Karpas-422 (cell line): ENCODE measurements at regions not wholly inside any gene's neighbourhood (a gene's known extent, or its start where the extent isn't known, plus 50 kb on each side); places are given as distances from the start of the nearest gene placed in this dataset.

Source experiments
- DNase-seq: peaks from one replicate; pipeline ENCODE4 v3.0.0-alpha.2; 2015
- H2AFZ ChIP-seq: fragments of 200-600 bp; sonication (generic); 2 replicates; pipeline ENCODE4 v1.6.1; 2014; ENCODE audit warnings: antibody characterized with exemption, low read length, mixed read lengths
- H3K27ac ChIP-seq: fragments of 200-600 bp; sonication (generic); 2 replicates; pipeline ENCODE4 v1.5.1; 2014; ENCODE audit warnings: mild to moderate bottlenecking, low read length, moderate library complexity
- H3K27me3 ChIP-seq: fragments of 200-600 bp; sonication (generic); 2 replicates; pipeline ENCODE4 v1.6.1; 2014; ENCODE audit warnings: low read length, mixed read lengths
- H3K36me3 ChIP-seq: fragments of 200-600 bp; sonication (generic); 2 replicates; pipeline ENCODE4 v1.6.1; 2014; ENCODE audit warnings: low read length, mixed read lengths; ENCODE audit not compliant: insufficient read depth
- H3K4me1 ChIP-seq: fragments of 200-600 bp; sonication (generic); 2 replicates; pipeline ENCODE4 v1.6.1; 2014; ENCODE audit warnings: mild to moderate bottlenecking, low read length, mixed read lengths
- H3K4me2 ChIP-seq: fragments of 200-600 bp; sonication (generic); 2 replicates; pipeline ENCODE4 v1.6.1; 2014; ENCODE audit warnings: low read length, low read depth, mild to moderate bottlenecking; ENCODE audit not compliant: poor library complexity, severe bottlenecking
- H3K4me3 ChIP-seq: fragments of 200-600 bp; sonication (generic); 2 replicates; pipeline ENCODE4 v1.5.1; 2014; ENCODE audit warnings: mild to moderate bottlenecking, antibody characterized with exemption, low read length, mixed read lengths
- H3K79me2 ChIP-seq: fragments of 200-600 bp; sonication (generic); 2 replicates; pipeline ENCODE4 v1.6.1; 2014; ENCODE audit warnings: mild to moderate bottlenecking, low read length, mixed read lengths
- H3K9ac ChIP-seq: fragments of 200-600 bp; sonication (generic); 2 replicates; pipeline ENCODE4 v1.6.0; 2014; ENCODE audit warnings: low read length
- H3K9me2 ChIP-seq: fragments of 200-600 bp; sonication (generic), shearing (Covaris generic); replicated peaks from 2 replicates; pipeline ENCODE4 v1.6.0; 2014; ENCODE audit warnings: mild to moderate bottlenecking, low read length, moderate library complexity; ENCODE audit not compliant: insufficient read depth
- H3K9me3 ChIP-seq: fragments of 300-700, 200-600 bp; sonication (generic); 2 replicates; pipeline ENCODE4 v1.6.1; 2014; ENCODE audit warnings: low read length, mixed read lengths
- H4K20me1 ChIP-seq: fragments of 200-600 bp; sonication (generic); 2 replicates; pipeline ENCODE4 v1.6.1; 2014; ENCODE audit warnings: mild to moderate bottlenecking, antibody characterized with exemption, low read length, low read depth; ENCODE audit not compliant: insufficient read depth

DNA sequence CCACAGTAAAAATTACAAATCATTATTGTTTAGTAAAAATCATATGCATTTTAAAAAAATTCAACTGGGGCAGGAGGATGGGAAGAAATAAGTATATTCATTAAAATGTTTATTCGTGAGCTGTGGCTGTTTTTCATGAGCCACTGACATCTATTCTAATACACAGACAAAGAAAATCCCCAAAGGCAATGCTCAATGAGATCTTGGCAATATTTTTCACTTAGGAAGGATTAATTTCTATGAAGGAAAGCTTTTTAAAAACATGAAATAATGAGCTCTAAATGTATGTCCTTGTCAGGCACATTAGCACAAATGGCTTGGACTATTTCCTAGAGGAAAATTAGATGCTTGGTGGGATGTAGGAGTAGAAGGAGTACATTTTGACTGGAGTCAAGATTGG, 262.0 kb upstream of the MMADHC start:
- Histone ChIP-seq H3K79me2 (no peaks in the 10 kb centered on the region), H3K4me3 (no peak overlapping the region)

DNA sequence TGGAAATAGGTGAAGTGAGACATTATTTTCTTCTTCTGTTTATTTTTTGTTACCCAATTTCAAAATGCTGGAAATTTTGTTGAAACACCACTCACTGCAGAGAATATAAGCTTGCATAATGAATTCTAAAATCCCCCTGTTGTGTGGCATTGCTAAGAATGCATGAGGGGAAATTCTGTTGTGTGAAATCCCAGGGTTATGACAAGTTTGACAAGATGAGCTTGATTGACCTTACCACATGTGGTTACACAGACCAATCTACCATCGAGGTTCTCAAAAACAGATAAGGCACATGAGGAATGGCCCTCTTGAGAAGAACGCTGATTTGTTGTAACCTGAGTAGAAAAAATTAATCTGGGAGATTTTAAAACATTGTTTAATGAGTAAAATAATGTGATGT, 261.6 kb upstream of the MMADHC start:
- no peak for DNase-seq
- Histone ChIP-seq H4K20me1 (no peaks in the 10 kb centered on the region), H3K79me2 (no peaks in the 10 kb centered on the region), H2AFZ (no peak overlapping the region), H3K9me2 (no peaks in the 10 kb centered on the region), H3K36me3 (no peaks in the 10 kb centered on the region), H3K9me3 (peaks cover 5% of the 10 kb centered on the region; the same call in 1 of the 2 replicates), H3K4me2 (no peak overlapping the region), H3K27ac (no peak overlapping the region), H3K4me1 (no peaks in the 10 kb centered on the region), H3K4me3 (no peak overlapping the region), H3K9ac (no peak overlapping the region), H3K27me3 (no peaks in the 10 kb centered on the region)

More for the DNA sequence above, 262.0 kb upstream of the MMADHC start:
- Histone ChIP-seq H3K4me2 (no peak overlapping the region), H3K9me2 (no peaks in the 10 kb centered on the region), H3K9ac (no peak overlapping the region), H3K27ac (no peak overlapping the region), H3K36me3 (no peaks in the 10 kb centered on the region), H2AFZ (no peak overlapping the region), H3K4me1 (no peaks in the 10 kb centered on the region), H3K27me3 (no peaks in the 10 kb centered on the region), H3K9me3 (peaks cover 5% of the 10 kb centered on the region; the same call in 1 of the 2 replicates), H4K20me1 (no peaks in the 10 kb centered on the region)
- no peak for DNase-seq

DNA sequence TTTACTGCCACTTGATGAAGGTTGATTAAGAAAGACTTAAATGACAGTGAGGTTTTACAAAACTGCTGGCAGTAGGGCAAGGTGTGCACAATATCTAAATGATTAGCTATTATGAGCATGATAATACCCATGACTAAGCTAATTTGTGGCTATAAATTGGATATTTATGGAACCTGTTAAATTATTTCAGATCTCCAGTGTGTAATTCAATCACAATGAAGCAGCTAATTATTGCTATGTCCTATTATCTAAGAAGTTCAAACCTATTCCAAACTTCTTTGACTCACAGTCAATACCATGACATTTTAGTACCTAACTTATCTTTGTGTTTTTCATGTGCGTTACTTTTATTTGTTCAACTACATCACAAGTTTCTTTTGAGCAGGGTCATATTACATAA, 253.8 kb upstream of the MMADHC start:
- Histone ChIP-seq H3K4me3 (no peak overlapping the region), H3K9me2 (no peaks in the 10 kb centered on the region), H3K27me3 (no peaks in the 10 kb centered on the region), H2AFZ (no peak overlapping the region), H4K20me1 (no peaks in the 10 kb centered on the region), H3K9me3 (no peaks in the 10 kb centered on the region), H3K36me3 (no peaks in the 10 kb centered on the region), H3K9ac (no peak overlapping the region), H3K4me2 (no peak overlapping the region), H3K4me1 (no peaks in the 10 kb centered on the region), H3K79me2 (no peaks in the 10 kb centered on the region), H3K27ac (no peak overlapping the region)
- DNase-seq, result no peak

DNA sequence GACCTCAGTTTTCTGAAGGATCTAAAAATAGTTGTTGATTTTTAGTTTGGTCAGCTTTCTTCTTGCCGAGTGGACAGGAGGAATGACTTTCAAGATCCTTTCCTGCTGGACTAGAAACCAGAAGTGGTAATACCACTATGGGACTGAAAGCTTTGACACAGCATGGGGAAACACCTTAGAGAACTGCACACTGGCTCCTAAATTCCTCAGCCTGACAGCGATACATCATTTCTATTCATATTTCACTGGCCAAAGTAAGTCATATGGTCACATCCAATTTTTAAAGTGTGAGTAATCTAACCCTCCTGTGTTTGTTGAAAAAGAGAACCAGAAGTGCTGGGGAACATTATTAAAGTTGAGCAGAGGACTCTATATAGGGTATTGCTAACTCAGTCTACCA, 244.7 kb upstream of the MMADHC start:
- H3K9ac ChIP-seq, result no peak overlapping the region
- H3K79me2 ChIP-seq, result no peaks in the 10 kb centered on the region
- no peaks in the 10 kb centered on the region for H3K4me1 ChIP-seq
- H4K20me1 ChIP-seq, result no peaks in the 10 kb centered on the region
- no peak overlapping the region for H3K4me3 ChIP-seq
- H3K4me2 ChIP-seq, result no peak overlapping the region
- H3K9me3 ChIP-seq, result no peaks in the 10 kb centered on the region
- no peak overlapping the region for H2AFZ ChIP-seq
- no peak overlapping the region for H3K27ac ChIP-seq
- no peak for DNase-seq
- no peaks in the 10 kb centered on the region for H3K27me3 ChIP-seq
- H3K36me3 ChIP-seq, result no peaks in the 10 kb centered on the region
- H3K9me2 ChIP-seq, result no peaks in the 10 kb centered on the region

DNA sequence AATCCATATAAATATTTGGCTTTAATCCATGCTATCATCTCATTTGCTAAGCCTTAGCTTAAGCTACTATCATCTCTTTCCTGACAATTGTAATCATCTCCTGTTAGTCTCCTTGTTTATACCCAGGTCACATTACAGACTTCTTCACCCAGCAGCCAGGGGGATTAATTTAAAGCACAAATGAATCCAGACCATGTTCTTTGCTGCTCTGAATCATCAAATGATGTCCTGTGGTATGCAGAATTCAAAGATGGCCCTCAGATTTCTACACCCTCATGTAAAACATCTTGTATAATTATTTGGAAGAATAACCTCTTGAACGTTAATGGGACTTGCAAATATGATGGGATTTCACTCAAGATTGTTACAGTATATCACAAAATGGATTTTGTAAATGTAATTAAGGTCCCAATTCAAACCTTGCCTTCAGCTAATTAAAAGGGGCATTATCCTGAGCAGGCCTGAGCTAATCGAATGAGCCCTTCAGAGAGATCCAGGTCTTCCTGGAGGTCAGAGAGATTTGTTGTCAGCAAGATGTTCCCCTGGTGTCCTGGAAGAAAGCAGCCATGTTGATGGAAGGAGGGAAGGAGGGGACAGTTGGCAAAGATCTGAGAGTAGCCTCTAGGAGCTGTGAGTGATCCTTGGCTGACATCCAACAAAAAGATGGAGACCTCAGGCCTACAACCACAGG, 241.1 kb upstream of the MMADHC start:
- Histone ChIP-seq H3K4me2 (no peak overlapping the region), H3K27ac (no peak overlapping the region), H2AFZ (no peak overlapping the region), H3K27me3 (no peaks in the 10 kb centered on the region), H4K20me1 (no peaks in the 10 kb centered on the region), H3K9me2 (no peaks in the 10 kb centered on the region), H3K9me3 (no peaks in the 10 kb centered on the region), H3K4me3 (no peak overlapping the region), H3K79me2 (no peaks in the 10 kb centered on the region), H3K9ac (no peak overlapping the region), H3K36me3 (no peaks in the 10 kb centered on the region), H3K4me1 (no peaks in the 10 kb centered on the region)
- no peak for DNase-seq

DNA sequence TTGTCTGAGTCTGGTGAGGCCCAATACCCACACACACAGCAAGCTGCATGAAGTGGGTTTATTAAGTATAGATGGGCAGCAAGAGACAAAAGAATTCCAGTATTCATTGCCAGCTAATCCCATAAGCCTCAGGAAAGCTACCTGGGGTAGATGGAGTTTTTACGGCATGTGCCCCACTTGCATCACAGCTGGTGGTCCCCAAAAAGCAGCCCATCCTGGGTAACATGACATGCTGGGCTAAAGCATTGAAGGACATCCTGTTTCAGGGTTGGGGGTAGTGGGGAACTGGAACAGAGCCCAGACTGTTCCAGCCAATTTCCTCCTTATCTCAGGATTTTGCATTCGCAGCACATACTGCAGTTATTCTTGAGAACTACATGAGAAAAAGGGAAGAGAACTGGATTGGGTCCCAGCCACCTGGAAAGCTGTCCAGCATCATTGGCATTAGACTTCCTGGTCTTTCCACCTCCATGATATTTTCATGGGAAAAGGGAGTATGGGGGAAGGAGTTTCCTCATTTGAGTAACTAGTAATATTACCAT, 240.1 kb upstream of the MMADHC start:
- Histone ChIP-seq H3K36me3 (no peaks in the 10 kb centered on the region), H3K4me1 (no peaks in the 10 kb centered on the region), H3K9ac (no peak overlapping the region), H3K27ac (no peak overlapping the region), H3K79me2 (no peaks in the 10 kb centered on the region), H3K4me3 (no peak overlapping the region), H3K9me2 (no peaks in the 10 kb centered on the region), H3K9me3 (no peaks in the 10 kb centered on the region), H2AFZ (no peak overlapping the region), H3K4me2 (no peak overlapping the region), H3K27me3 (no peaks in the 10 kb centered on the region), H4K20me1 (no peaks in the 10 kb centered on the region)
- DNase-seq, result no peak

DNA sequence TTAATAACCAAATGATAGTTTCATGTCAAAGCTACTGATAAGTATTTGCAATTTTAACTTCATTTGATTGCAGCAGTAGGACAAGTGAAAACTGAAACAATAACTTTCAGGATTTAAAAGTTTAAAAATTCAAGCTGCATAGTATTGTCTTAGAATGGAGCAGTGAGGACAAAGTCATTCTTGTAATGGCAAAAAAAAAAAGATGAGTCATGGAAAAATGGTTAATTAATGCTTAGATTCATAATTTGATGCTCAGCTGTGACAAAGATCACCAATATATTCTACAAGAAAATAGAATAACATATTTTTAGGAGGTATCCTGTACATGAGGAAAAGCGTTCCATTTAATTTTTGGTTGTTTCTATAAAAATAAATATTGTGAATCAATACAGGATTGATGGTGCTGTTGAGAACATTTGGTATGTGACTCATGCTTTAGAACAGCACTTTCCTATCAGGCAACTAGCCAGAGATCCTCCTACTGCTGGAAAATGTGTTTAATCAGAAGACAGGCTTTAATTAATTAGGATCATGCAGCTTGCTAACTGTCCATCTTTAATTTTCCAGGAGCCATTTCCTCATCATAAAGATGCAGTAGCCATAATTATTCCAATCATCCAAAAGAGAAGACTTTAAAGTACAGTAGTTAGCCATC, 239.0 kb upstream of the MMADHC start:
- Histone ChIP-seq H4K20me1 (no peaks in the 10 kb centered on the region), H3K27me3 (no peaks in the 10 kb centered on the region), H3K27ac (no peak overlapping the region), H3K4me3 (no peak overlapping the region), H3K79me2 (no peaks in the 10 kb centered on the region), H3K9me3 (no peaks in the 10 kb centered on the region), H3K9ac (no peak overlapping the region), H3K36me3 (no peaks in the 10 kb centered on the region), H2AFZ (no peak overlapping the region), H3K9me2 (no peaks in the 10 kb centered on the region), H3K4me2 (no peak overlapping the region), H3K4me1 (no peaks in the 10 kb centered on the region)
- no peak for DNase-seq

DNA sequence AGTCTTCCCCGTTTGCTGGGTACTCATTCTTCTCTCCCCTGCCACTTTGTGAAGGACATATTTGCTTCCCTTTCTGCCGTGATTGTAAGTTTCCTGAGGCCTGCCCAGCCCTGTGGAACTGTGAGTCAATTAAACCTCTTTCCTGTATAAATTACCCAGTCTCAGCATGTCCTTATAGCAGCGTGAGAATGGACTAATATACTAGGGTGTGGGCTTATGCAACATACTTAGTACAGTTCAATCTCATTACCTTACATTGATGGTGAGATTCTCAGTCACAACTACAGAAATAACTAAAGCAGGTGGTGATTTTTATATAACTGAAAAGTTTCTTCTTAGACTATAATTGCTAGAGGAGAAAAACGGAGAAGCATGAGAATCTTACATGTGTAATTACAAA, 237.9 kb upstream of the MMADHC start:
- Histone ChIP-seq H3K9me2 (no peaks in the 10 kb centered on the region), H2AFZ (no peak overlapping the region), H3K27ac (no peak overlapping the region), H3K4me1 (no peaks in the 10 kb centered on the region), H4K20me1 (no peaks in the 10 kb centered on the region), H3K4me2 (no peak overlapping the region), H3K4me3 (no peak overlapping the region), H3K9ac (no peak overlapping the region), H3K9me3 (no peaks in the 10 kb centered on the region), H3K79me2 (no peaks in the 10 kb centered on the region), H3K27me3 (no peaks in the 10 kb centered on the region), H3K36me3 (no peaks in the 10 kb centered on the region)
- no peak for DNase-seq
